Activated naive CD8-positive, alpha-beta T cell (primary cell): ENCODE measurements at regions not wholly inside any gene's neighbourhood (a gene's known extent, or its start where the extent isn't known, plus 50 kb on each side); places are given as distances from the start of the nearest gene placed in this dataset.

Experiments
- H3K27ac Mint-ChIP-seq: one replicate; pipeline ENCODE4 v1.8.0; 2021; ENCODE audit warnings: mixed read lengths
- H3K27me3 Mint-ChIP-seq: one replicate; pipeline ENCODE4 v1.8.0; 2021; ENCODE audit warnings: mixed read lengths
- H3K36me3 Mint-ChIP-seq: one replicate; pipeline ENCODE4 v1.8.0; 2021; ENCODE audit warnings: mixed read lengths
- H3K4me1 Mint-ChIP-seq: one replicate; pipeline ENCODE4 v1.8.0; 2021; ENCODE audit warnings: low read depth, mixed read lengths
- H3K4me3 Mint-ChIP-seq: one replicate; pipeline ENCODE4 v1.8.0; 2021; ENCODE audit warnings: mild to moderate bottlenecking, mixed read lengths
- H3K9me3 Mint-ChIP-seq: one replicate; pipeline ENCODE4 v1.8.0; 2021; ENCODE audit warnings: low read depth, mixed read lengths

GRCh38 chr1:234726359-234726943, 116.5 kb upstream of the IRF2BP2 start:
- H3K27me3 Mint-ChIP-seq: no peaks in the 10 kb centered on the region
- H3K27ac Mint-ChIP-seq: peak overlapping the region; percentile 89
- H3K9me3 Mint-ChIP-seq: no peaks in the 10 kb centered on the region
- peak overlapping the region; percentile 10 for H3K4me3 Mint-ChIP-seq
- H3K4me1 Mint-ChIP-seq: peaks cover 81% of the 10 kb centered on the region
- H3K36me3 Mint-ChIP-seq: no peaks in the 10 kb centered on the region

GRCh38 chr1:234725177-234726132, 115.5 kb upstream of the IRF2BP2 start:
- Mint-ChIP-seq H3K27me3 (no peaks in the 10 kb centered on the region), H3K4me3 (peak overlapping the region; percentile 72), H3K36me3 (no peaks in the 10 kb centered on the region), H3K4me1 (peaks cover 80% of the 10 kb centered on the region), H3K27ac (peak overlapping the region; percentile 89), H3K9me3 (no peaks in the 10 kb centered on the region)

GRCh38 chr1:234724516-234725176, 114.7 kb upstream of the IRF2BP2 start:
- Mint-ChIP-seq H3K27me3 (no peaks in the 10 kb centered on the region), H3K9me3 (no peaks in the 10 kb centered on the region), H3K4me3 (peak overlapping the region; percentile 72), H3K4me1 (peaks cover 74% of the 10 kb centered on the region), H3K36me3 (no peaks in the 10 kb centered on the region), H3K27ac (peak overlapping the region; percentile 92)

- no peaks in the 10 kb centered on the region for H3K27me3 Mint-ChIP-seq
- peaks cover 69% of the 10 kb centered on the region for H3K4me1 Mint-ChIP-seq
- peak overlapping the region; percentile 92 for H3K27ac Mint-ChIP-seq
- no peaks in the 10 kb centered on the region for H3K9me3 Mint-ChIP-seq
- no peaks in the 10 kb centered on the region for H3K36me3 Mint-ChIP-seq
- peak overlapping the region; percentile 72 for H3K4me3 Mint-ChIP-seq
Measured at GRCh38 chr1:234722904-234723720, 113.1 kb upstream of the IRF2BP2 start.

- H3K27me3 Mint-ChIP-seq: no peaks in the 10 kb centered on the region
- peak overlapping the region; percentile 77 for H3K27ac Mint-ChIP-seq
- H3K4me1 Mint-ChIP-seq: peaks cover 65% of the 10 kb centered on the region
- H3K9me3 Mint-ChIP-seq: no peaks in the 10 kb centered on the region
- no peaks in the 10 kb centered on the region for H3K36me3 Mint-ChIP-seq
- H3K4me3 Mint-ChIP-seq: no peak overlapping the region
Measured at GRCh38 chr1:234722270-234722704, 112.3 kb upstream of the IRF2BP2 start.

GRCh38 chr1:234721476-234722269, 111.7 kb upstream of the IRF2BP2 start:
- H3K27ac Mint-ChIP-seq: peak overlapping the region; percentile 77
- H3K4me1 Mint-ChIP-seq: peaks cover 59% of the 10 kb centered on the region
- H3K9me3 Mint-ChIP-seq: no peaks in the 10 kb centered on the region
- no peak overlapping the region for H3K4me3 Mint-ChIP-seq
- H3K36me3 Mint-ChIP-seq: no peaks in the 10 kb centered on the region
- no peaks in the 10 kb centered on the region for H3K27me3 Mint-ChIP-seq

- Mint-ChIP-seq H3K9me3 (no peaks in the 10 kb centered on the region), H3K4me1 (peaks cover 53% of the 10 kb centered on the region), H3K36me3 (no peaks in the 10 kb centered on the region), H3K27me3 (no peaks in the 10 kb centered on the region), H3K4me3 (no peak overlapping the region), H3K27ac (no peak overlapping the region)
Measured at GRCh38 chr1:234720709-234721441, 110.9 kb upstream of the IRF2BP2 start.

GRCh38 chr1:234719454-234720251, 109.7 kb upstream of the IRF2BP2 start:
- H3K36me3 Mint-ChIP-seq: no peaks in the 10 kb centered on the region
- H3K9me3 Mint-ChIP-seq: no peaks in the 10 kb centered on the region
- peaks cover 41% of the 10 kb centered on the region for H3K4me1 Mint-ChIP-seq
- no peak overlapping the region for H3K27ac Mint-ChIP-seq
- no peaks in the 10 kb centered on the region for H3K27me3 Mint-ChIP-seq
- H3K4me3 Mint-ChIP-seq: no peak overlapping the region

GRCh38 chr1:234718496-234719453, 108.8 kb upstream of the IRF2BP2 start:
- Mint-ChIP-seq H3K4me3 (no peak overlapping the region), H3K9me3 (no peaks in the 10 kb centered on the region), H3K4me1 (peaks cover 32% of the 10 kb centered on the region), H3K36me3 (no peaks in the 10 kb centered on the region), H3K27me3 (no peaks in the 10 kb centered on the region), H3K27ac (no peak overlapping the region)

- Mint-ChIP-seq H3K36me3 (no peaks in the 10 kb centered on the region), H3K4me3 (no peak overlapping the region), H3K9me3 (no peaks in the 10 kb centered on the region), H3K27ac (no peak overlapping the region), H3K4me1 (peaks cover 15% of the 10 kb centered on the region), H3K27me3 (no peaks in the 10 kb centered on the region)
Measured at GRCh38 chr1:234716908-234717375, 107.0 kb upstream of the IRF2BP2 start.

GRCh38 chr1:234715252-234716014, 105.5 kb upstream of the IRF2BP2 start:
- no peaks in the 10 kb centered on the region for H3K36me3 Mint-ChIP-seq
- no peaks in the 10 kb centered on the region for H3K27me3 Mint-ChIP-seq
- H3K27ac Mint-ChIP-seq: no peak overlapping the region
- no peaks in the 10 kb centered on the region for H3K9me3 Mint-ChIP-seq
- H3K4me1 Mint-ChIP-seq: peaks cover 2% of the 10 kb centered on the region
- H3K4me3 Mint-ChIP-seq: no peak overlapping the region
